Suprapubic skin (tissue), 3 donors: ENCODE measurements at regions not wholly inside any gene's neighbourhood (a gene's known extent, or its start where the extent isn't known, plus 50 kb on each side); places are given as distances from the start of the nearest gene placed in this dataset.

ENCODE experiments used
- CTCF ChIP-seq, 2 donors: fragments of 200-600 bp in 1 of 2; fragments of 450-650 bp in 1 of 2; sonication (generic) in 1 of 2; IDR thresholded peaks; one replicate each; pipeline ENCODE4 v1.5.1; 2016 to 2019; ENCODE audit warnings: antibody characterized with exemption in 2 of 2, mild to moderate bottlenecking in 1 of 2, moderate library complexity in 1 of 2
- EP300 ChIP-seq: sonication (generic); formaldehyde crosslinking; IDR thresholded peaks from one replicate; pipeline ENCODE4 v1.6.1; 2017; ENCODE audit warnings: antibody characterized with exemption

- TF ChIP-seq EP300 = no peak
- no peak for TF ChIP-seq CTCF (IDR thresholded peaks at IDR 0.05)
Observed at GRCh38 chr5:163571744-163572143, 66.3 kb downstream of the MAT2B start.
